Thyroid gland (tissue), 4 donors: ENCODE measurements at regions not wholly inside any gene's neighbourhood (a gene's known extent, or its start where the extent isn't known, plus 50 kb on each side); places are given as distances from the start of the nearest gene placed in this dataset.

Experiments used
- CTCF ChIP-seq, 6 experiments: fragments of 200-600 bp in 3 of 6; fragments of 450-650 bp in 3 of 6; sonication (generic) in 3 of 6; IDR thresholded peaks; one replicate each; pipeline ENCODE4 v1.5.1; 2016 to 2019; ENCODE audit warnings: antibody characterized with exemption in 6 of 6, mild to moderate bottlenecking in 2 of 6, inconsistent platforms in 1 of 6, moderate library complexity in 1 of 6
- POLR2A ChIP-seq, 2 donors: fragments of 450-650 bp; IDR thresholded peaks; one replicate each; pipeline ENCODE4 v1.6.1; 2017; ENCODE audit warnings: antibody characterized with exemption in 2 of 2, mild to moderate bottlenecking in 2 of 2, moderate library complexity in 1 of 2

DNA sequence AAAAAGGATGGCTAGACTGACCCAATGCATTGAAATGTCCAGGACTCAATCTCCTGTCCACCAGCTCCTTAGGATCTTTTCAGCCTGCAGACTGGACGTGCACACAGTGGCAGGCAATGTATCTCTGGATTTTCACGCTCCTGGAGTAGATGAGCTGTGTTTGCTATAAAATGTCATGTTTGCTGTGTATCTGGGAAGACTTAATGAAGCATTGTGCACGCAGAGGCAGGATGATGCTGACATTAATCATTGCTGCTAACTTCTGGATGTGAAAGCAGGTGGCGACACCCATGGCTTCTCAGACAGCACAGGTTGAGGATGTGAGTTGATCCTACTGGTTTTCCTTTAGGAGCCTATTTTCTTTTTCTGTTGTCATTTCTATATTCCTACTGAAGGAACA lies 133.1 kb upstream of the PCSK2 start:
- TF ChIP-seq CTCF (IDR thresholded peaks at IDR 0.05) = no peak
- TF ChIP-seq POLR2A (IDR thresholded peaks at IDR 0.05) = no peak
